ENCODE measurements at regions not wholly inside any gene's neighbourhood (a gene's known extent, or its start where the extent isn't known, plus 50 kb on each side); places are given as distances from the start of the nearest gene placed in this dataset.

DNA sequence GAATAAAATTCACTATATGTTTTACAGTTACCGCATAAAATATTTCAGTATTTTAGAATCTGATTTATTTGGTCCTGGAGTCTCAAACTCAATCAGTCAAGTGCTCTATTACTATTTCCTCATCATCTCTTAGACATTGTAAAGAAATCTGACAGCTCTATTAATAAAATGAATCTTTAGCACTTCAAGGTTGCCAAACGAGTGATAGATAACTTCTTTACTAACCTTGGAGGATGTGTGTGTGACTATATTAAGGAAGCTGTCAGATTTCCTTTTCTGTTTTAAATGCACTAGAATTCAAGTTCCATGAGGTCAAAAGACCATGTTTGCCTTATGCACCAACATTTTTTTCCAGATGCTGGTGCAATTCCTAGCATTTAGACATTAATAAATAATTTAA, 389.8 kb upstream of the AZI2 start:
- TF ChIP-seq, protein P1, sequence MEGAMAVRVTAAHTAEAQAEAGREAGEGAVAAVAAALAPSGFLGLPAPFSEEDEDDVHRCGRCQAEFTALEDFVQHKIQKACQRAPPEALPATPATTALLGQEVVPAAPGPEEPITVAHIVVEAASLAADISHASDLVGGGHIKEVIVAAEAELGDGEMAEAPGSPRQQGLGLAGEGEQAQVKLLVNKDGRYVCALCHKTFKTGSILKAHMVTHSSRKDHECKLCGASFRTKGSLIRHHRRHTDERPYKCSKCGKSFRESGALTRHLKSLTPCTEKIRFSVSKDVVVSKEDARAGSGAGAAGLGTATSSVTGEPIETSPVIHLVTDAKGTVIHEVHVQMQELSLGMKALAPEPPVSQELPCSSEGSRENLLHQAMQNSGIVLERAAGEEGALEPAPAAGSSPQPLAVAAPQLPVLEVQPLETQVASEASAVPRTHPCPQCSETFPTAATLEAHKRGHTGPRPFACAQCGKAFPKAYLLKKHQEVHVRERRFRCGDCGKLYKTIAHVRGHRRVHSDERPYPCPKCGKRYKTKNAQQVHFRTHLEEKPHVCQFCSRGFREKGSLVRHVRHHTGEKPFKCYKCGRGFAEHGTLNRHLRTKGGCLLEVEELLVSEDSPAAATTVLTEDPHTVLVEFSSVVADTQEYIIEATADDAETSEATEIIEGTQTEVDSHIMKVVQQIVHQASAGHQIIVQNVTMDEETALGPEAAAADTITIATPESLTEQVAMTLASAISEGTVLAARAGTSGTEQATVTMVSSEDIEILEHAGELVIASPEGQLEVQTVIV (IDR thresholded peaks at IDR 0.05; ENCODE audit: borderline replicate concordance, partially characterized antibody): no peak
- TF ChIP-seq ETV6 (conservative IDR thresholded peaks at IDR 0.05 in 1 of 2, IDR thresholded peaks at IDR 0.05 in 1 of 2; ENCODE audit: borderline replicate concordance in 1 of 2, low read depth in 1 of 2): no peak
- TF ChIP-seq, protein P2, sequence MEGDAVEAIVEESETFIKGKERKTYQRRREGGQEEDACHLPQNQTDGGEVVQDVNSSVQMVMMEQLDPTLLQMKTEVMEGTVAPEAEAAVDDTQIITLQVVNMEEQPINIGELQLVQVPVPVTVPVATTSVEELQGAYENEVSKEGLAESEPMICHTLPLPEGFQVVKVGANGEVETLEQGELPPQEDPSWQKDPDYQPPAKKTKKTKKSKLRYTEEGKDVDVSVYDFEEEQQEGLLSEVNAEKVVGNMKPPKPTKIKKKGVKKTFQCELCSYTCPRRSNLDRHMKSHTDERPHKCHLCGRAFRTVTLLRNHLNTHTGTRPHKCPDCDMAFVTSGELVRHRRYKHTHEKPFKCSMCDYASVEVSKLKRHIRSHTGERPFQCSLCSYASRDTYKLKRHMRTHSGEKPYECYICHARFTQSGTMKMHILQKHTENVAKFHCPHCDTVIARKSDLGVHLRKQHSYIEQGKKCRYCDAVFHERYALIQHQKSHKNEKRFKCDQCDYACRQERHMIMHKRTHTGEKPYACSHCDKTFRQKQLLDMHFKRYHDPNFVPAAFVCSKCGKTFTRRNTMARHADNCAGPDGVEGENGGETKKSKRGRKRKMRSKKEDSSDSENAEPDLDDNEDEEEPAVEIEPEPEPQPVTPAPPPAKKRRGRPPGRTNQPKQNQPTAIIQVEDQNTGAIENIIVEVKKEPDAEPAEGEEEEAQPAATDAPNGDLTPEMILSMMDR (IDR thresholded peaks at IDR 0.05 in 2 of 3, conservative IDR thresholded peaks at IDR 0.05 in 1 of 3; ENCODE audit: control insufficient read depth in 2 of 3, extremely low read depth in 1 of 3, insufficient read depth in 1 of 3, low read depth in 3 of 3, low read length in 3 of 3): no peak
- TF ChIP-seq BRCA1 (IDR thresholded peaks at IDR 0.05; ENCODE audit: low read depth, low read length): no peak

Data from GM12878 (cell line).